NOMO-1 treated with dmso at 0.1 percent for 144 hours (cell line): ENCODE measurements at regions not wholly inside any gene's neighbourhood (a gene's known extent, or its start where the extent isn't known, plus 50 kb on each side); places are given as distances from the start of the nearest gene placed in this dataset.

Experiments
- DNase-seq: peaks from one replicate; lab custom pipeline; 2025; ENCODE audit not compliant: unreplicated experiment; lab: John Stamatoyannopoulos, UW

GRCh38 chr1:87219626-87220025, 109.1 kb upstream of the LMO4 start:
- no peak for DNase-seq

DNA sequence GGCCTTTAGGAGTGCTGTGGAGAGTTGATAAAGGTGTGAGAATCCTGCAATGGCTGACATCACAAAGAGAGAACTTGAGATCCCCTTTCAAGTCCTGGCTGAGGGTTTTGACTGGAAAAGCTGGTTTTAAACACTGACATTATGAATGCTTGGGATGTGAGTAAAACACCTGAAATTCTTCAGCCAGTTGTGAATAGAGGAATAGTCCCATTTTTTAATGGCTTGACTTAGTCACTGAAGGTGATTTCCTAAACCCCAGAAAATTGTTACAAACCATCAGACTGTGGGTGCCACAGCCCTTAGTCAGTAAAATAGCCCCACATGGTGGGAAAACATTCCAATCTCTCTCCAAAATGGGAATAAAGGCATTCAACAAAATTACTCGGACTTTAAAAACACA, 107.7 kb upstream of the LMO4 start:
- no peak for DNase-seq

DNA sequence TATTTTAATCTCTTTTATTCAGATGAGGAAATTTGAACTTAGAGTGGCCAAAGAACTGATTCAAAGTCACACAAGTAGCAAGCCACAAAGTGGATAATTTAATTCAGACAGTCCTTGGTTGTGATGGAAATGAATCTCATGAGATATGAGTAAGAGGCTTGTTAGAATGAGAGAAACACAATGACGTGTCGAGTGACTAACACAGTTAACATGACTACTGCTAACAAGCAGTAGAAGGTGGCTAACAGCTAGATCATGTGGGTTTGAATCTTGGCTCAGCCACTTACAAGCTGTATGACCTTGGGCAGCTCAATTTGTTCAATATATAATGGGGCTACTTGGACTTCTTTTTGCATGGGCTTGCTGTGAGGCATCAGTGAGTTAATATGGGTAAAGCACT, 104.5 kb upstream of the LMO4 start:
- no peak for DNase-seq

DNA sequence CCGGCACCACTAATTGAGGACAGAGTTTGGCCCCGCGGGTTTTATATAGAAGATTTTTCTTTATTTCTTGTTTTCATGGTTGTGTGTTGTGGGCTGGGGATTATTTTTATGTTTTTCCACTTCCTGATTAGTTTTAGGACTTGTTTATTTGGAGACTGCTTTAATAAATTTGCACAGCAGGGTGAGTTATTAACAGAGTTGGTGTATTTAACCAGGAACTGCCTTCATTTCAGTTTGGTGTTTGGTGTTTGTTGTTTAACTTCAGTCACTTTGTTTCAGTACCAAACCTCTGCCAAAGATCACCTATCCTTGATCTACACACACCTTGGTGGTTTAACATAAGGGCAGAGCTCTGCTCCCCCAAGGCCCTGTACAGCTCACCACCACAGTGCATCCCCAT, 103.5 kb upstream of the LMO4 start:
- DNase-seq = no peak

GRCh38 chr1:87226341-87226760, 102.3 kb upstream of the LMO4 start:
- no peak for DNase-seq

DNA sequence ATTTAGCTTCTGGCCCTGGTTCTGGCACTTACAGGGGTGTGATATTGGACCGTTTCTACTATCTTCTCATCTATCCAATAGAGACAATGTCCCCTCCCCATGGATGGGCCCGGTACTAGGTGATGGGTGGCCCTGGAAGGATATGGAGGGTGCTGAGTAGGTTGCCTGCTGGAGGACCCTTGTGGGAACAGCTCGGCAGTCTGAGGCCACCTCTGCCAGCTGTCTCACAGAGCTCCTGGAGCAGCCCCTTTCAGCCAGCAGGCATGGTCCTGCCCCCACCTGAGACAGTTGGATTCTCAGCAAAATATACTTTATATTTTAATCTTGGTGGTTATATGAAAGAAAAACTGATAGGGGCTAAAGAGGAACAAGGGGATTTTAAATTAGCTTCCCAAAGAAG, 101.0 kb upstream of the LMO4 start:
- no peak for DNase-seq

GRCh38 chr1:87230501-87230900, 98.2 kb upstream of the LMO4 start:
- DNase-seq = no peak

GRCh38 chr1:87231703-87232367, 96.8 kb upstream of the LMO4 start:
- DNase-seq = no peak

- no peak for DNase-seq
Observed at GRCh38 chr1:87236585-87236984, 92.1 kb upstream of the LMO4 start.

GRCh38 chr1:87239997-87240605, 88.6 kb upstream of the LMO4 start:
- no peak for DNase-seq

DNA sequence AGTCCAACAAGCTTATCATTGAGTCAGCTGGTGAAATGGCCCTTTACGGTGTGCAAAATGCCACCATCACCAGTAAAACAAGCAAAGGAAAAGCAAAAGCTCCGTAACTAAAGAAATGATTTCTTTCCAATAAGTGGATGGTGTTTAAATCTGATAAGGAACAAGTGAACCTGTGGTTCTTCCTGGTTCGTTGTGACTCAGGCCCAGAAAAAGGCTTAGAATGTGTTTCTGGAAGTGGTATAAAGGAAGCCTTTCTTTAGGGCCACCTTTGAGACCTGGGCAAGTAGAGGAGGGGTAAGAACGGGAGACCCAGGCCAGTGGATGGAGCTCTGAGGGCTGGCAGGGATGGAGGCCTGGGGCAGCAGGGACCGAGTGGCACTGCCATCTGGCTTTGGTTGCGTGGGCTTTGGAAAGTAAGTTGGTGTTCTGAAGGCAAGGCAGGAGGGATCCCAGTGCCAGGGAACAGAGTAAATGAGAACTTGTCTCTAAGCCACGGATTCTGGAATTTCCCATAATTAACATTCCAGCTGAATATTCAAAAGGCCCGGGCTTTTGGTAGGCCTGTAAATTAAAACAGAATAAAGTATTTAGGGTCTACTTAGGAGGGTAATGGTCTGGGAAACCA, 87.9 kb upstream of the LMO4 start:
- DNase-seq = no peak

DNA sequence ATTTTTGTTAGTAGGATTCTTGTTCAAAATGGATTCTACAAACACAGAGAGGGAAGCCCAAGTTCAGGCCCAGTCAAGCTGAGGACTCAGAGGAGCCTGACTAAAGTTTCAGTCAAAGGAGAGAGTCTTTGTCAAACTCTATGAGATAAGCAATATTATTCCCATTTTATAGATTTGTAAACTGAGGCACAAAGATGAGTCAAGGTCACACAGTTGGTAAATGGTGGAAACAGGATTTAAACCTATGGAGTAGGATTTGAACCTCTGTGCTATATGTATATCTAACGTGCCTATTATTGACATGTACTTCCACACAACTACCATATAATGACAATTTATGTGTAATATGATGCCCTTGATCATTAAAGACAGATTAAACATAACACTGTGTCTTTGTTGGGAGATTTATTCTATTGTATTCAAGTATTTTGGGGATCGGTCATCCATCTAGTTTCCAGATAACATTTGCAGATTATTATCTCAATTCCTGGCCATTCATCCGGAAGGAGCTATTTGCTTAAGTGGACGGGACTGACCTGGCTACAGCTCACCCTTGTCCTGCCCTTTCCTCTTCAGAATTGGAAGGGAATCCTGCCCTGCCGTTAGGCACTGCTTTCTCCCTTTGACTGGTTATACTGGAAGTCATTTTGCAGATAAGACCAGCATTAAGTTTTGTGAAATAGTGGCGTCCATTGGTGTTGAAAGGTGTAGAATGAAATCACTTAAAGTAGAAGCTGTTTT, 86.1 kb upstream of the LMO4 start:
- DNase-seq = no peak

DNA sequence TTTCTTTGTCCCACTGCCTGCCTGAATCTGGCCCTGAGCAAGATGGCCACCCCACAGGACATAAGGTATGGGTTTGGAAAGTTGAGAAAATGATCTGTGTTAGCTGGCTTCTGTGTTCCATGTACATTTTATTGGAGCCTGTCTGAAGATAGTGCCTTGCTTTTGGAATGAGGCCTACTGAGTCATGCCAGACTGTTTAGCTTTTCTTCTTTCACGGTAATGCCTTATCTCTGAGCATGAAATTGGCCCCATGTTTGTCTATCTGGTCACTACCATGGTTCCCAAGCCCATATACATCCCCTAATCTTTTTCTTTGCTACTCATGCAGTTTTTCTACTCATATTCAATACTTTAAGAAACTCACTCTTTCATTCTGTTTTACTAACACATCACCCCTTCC, 85.1 kb upstream of the LMO4 start:
- no peak for DNase-seq

GRCh38 chr1:87246436-87246835, 82.2 kb upstream of the LMO4 start:
- no peak for DNase-seq

DNA sequence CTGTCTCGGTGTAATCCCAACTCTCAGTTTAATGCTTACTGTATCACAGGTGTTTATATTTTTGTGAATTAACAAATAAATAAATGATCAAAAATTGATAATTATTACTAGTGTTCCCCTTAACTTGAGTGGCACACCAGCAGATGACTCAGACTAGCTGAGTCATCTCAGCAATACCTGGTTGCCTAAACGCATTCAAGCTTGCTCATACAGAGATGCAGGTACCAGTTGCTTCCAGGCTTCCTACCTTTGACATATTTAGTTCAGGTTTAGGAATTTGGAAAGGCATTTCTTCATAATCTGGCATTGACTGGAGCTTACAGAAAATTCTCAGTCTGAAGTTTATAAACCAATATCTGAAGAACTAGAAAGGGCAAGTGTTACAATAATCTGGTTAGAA, 78.9 kb upstream of the LMO4 start:
- DNase-seq = no peak

GRCh38 chr1:87250336-87250735, 78.3 kb upstream of the LMO4 start:
- DNase-seq = no peak

DNA sequence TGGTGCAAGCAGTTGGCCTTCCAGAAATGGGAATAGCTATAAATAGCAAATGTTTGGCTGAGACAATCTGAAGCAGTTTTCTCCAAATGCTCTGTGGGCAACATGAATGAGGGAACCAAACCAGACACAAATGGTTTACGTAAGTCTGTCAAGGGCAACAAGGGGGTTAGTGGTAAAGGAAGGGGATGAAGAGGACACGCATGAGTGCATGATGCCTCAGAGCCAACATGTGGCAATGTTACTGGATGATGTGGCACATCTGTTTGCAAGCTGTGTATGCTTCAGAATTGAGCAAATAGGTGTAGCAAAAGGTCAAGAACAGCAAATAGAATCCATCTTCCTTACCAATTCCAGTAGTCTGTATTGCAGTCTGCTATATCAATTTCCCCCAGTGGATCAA, 76.3 kb upstream of the LMO4 start:
- DNase-seq = no peak

- DNase-seq = no peak
Observed at GRCh38 chr1:87262688-87263087, 66.0 kb upstream of the LMO4 start.

- DNase-seq = no peak
Observed at GRCh38 chr1:87263281-87263680, 65.4 kb upstream of the LMO4 start.

GRCh38 chr1:87263785-87264184, 64.9 kb upstream of the LMO4 start:
- DNase-seq = no peak

DNA sequence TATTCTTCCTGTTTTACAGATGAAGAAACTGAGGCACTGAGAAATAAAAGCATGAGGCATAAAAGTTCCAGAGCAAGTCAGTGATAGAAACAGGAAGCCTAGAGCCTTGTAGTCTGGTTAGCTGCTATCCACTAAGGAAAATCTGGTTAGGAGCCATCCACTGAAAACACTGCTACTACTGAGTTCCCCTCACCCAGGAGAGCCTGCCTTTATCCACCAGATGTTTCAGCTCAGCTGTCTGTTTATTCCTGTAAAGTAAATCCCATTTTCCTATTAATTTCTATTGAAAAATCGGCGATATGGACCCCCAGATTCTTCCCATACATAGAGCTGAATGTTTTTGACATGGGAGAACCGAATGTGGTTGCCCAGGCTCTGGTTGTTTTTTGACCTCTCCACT, 63.7 kb upstream of the LMO4 start:
- no peak for DNase-seq

DNA sequence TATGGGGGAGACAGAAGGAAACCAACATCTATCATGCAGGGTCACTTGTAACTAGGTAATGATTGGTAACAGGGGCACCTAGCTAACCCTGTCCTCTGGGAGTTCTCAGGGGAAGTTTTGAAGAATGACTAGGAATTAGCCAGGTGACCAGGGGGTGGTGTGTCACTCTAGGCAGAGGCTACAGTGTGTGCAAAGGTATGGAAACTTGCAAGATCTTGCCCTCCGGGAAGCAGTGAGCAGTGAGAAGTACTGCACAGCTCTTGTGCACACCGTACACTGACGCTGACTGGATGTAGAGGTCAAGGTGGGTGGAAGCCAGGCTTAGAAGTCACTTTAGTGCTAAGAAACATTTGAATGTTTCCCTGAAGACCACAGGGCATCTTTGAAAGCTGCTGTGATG, 62.9 kb upstream of the LMO4 start:
- DNase-seq = no peak
